ENCODE measurements at regions not wholly inside any gene's neighbourhood (a gene's known extent, or its start where the extent isn't known, plus 50 kb on each side); places are given as distances from the start of the nearest gene placed in this dataset.

DNA sequence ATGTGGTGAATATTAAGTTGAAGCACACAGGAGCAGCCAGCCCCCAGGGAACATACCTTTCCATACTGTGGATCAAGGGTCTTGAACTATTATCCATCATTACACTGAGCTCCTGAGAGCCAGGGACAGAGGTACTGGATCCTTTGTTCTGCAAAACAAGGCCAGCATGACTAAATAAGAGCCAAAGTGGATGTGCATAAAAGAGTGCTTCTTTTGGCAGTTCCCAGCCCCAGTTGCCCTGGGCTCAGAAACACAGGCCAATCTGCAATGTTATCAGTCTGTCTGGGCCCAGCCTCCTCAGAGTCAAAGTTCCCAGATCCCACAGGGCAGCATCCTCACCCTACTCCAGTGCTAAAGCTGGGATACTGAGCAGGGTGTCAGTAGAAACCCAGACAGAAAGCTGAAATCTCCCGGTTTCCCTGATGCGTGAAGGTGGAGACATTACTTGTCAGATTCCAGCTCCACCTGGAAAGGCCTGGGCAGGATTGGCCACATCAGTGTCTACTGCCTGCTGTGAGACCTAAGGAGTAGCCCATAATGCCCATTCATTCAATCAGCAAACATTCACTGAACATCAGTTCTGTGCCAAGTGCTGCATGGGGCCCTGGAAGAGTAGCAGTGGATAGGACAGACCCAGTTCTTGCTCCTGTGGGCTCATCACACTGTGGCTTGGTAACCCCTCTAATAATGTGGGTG is 342.7 kb downstream of the CXCL12 start:
- TF ChIP-seq POLR2A (IDR thresholded peaks at IDR 0.05; ENCODE audit: low read depth, low read length) (no peak), POLR2AphosphoS5 (IDR thresholded peaks at IDR 0.05; ENCODE audit: low read depth, low read length) (no peak)

All from GM12892 (cell line).